HFFc6 (cell line): ENCODE measurements at regions not wholly inside any gene's neighbourhood (a gene's known extent, or its start where the extent isn't known, plus 50 kb on each side); places are given as distances from the start of the nearest gene placed in this dataset.

Experiments used
- DNase-seq: peaks from one replicate; pipeline ENCODE4 v3.0.0-alpha.2; 2018
- H3K27ac Mint-ChIP-seq: 2 replicates; pipeline ENCODE4 v1.8.0; 2020; ENCODE audit warnings: mild to moderate bottlenecking, mixed read lengths
- H3K27me3 Mint-ChIP-seq: 2 replicates; pipeline ENCODE4 v1.8.0; 2021; ENCODE audit warnings: mild to moderate bottlenecking, moderate library complexity, mixed read lengths; ENCODE audit not compliant: insufficient read depth
- H3K36me3 Mint-ChIP-seq: 2 replicates; pipeline ENCODE4 v1.8.0; 2021; ENCODE audit warnings: low read depth, mixed read lengths
- H3K4me1 Mint-ChIP-seq: 2 replicates; pipeline ENCODE4 v1.8.0; 2020; ENCODE audit warnings: low read depth, mixed read lengths
- H3K4me3 Mint-ChIP-seq: 2 replicates; pipeline ENCODE4 v1.8.0; 2020; ENCODE audit warnings: mild to moderate bottlenecking, moderate library complexity, mixed read lengths
- H3K9me3 Mint-ChIP-seq: 2 replicates; pipeline ENCODE4 v1.8.0; 2020; ENCODE audit warnings: mild to moderate bottlenecking, mixed read lengths
- CTCF ChIP-seq: fragments of 200-600 bp; sonication (generic); IDR thresholded peaks from 2 replicates; pipeline ENCODE4 v1.5.0; 2021; ENCODE audit warnings: antibody characterized with exemption, mild to moderate bottlenecking

- no peak for TF ChIP-seq CTCF
- Mint-ChIP-seq H3K36me3 (no peaks in the 10 kb centered on the region), H3K4me3 (no peak overlapping the region), H3K27me3 (peaks cover 7% of the 10 kb centered on the region), H3K27ac (no peak overlapping the region), H3K4me1 (peaks cover 8% of the 10 kb centered on the region), H3K9me3 (peaks cover 4% of the 10 kb centered on the region; the same call in 1 of the 2 replicates)
- no peak for DNase-seq
Measured at GRCh38 chr6:163739408-163739725, 324.8 kb downstream of the QKI start.

GRCh38 chr6:163738725-163739407 is 324.3 kb downstream of the QKI start:
- no peak overlapping the region for H3K27ac Mint-ChIP-seq
- H3K27me3 Mint-ChIP-seq, result peaks cover 7% of the 10 kb centered on the region
- H3K4me1 Mint-ChIP-seq, result peaks cover 8% of the 10 kb centered on the region
- TF ChIP-seq CTCF, result no peak
- DNase-seq, result no peak
- peaks cover 4% of the 10 kb centered on the region; the same call in 1 of the 2 replicates for H3K9me3 Mint-ChIP-seq
- H3K4me3 Mint-ChIP-seq, result no peak overlapping the region
- H3K36me3 Mint-ChIP-seq, result no peaks in the 10 kb centered on the region

- TF ChIP-seq CTCF, result no peak
- no peak overlapping the region for H3K27ac Mint-ChIP-seq
- no peak overlapping the region for H3K4me3 Mint-ChIP-seq
- H3K4me1 Mint-ChIP-seq, result peaks cover 8% of the 10 kb centered on the region
- no peaks in the 10 kb centered on the region for H3K36me3 Mint-ChIP-seq
- H3K27me3 Mint-ChIP-seq, result peaks cover 7% of the 10 kb centered on the region
- peaks cover 4% of the 10 kb centered on the region; the same call in 1 of the 2 replicates for H3K9me3 Mint-ChIP-seq
- no peak for DNase-seq
Measured at GRCh38 chr6:163738304-163738703, 323.8 kb downstream of the QKI start.

GRCh38 chr6:163735076-163735475 is 320.6 kb downstream of the QKI start:
- TF ChIP-seq CTCF, result no peak
- H3K9me3 Mint-ChIP-seq, result no peaks in the 10 kb centered on the region

GRCh38 chr6:163733061-163733460 is 318.5 kb downstream of the QKI start:
- Mint-ChIP-seq H3K27ac (no peak overlapping the region), H3K4me1 (no peaks in the 10 kb centered on the region), H3K9me3 (no peaks in the 10 kb centered on the region), H3K27me3 (peaks cover 6% of the 10 kb centered on the region), H3K4me3 (no peak overlapping the region), H3K36me3 (no peaks in the 10 kb centered on the region)
- no peak for TF ChIP-seq CTCF
- no peak for DNase-seq

More at GRCh38 chr6:163735076-163735475, 320.6 kb downstream of the QKI start:
- peaks cover 6% of the 10 kb centered on the region for H3K27me3 Mint-ChIP-seq
- H3K27ac Mint-ChIP-seq, result no peak overlapping the region
- H3K4me3 Mint-ChIP-seq, result no peak overlapping the region
- H3K36me3 Mint-ChIP-seq, result no peaks in the 10 kb centered on the region
- peaks cover 8% of the 10 kb centered on the region for H3K4me1 Mint-ChIP-seq
- no peak for DNase-seq
